Thyroid gland (tissue), 4 donors: ENCODE measurements at regions not wholly inside any gene's neighbourhood (a gene's known extent, or its start where the extent isn't known, plus 50 kb on each side); places are given as distances from the start of the nearest gene placed in this dataset.

Source experiments
- DNase-seq, 2 donors: peaks; one replicate each; pipeline ENCODE4 v3.0.0-alpha.2; 2019
- H3K27ac ChIP-seq, 3 donors: fragments of 200-600 bp; sonication (generic); 1 replicate in 2 of 3; 2 replicates in 1 of 3; pipeline ENCODE4 v1.5.1; 2016 to 2019; ENCODE audit warnings: mild to moderate bottlenecking in 1 of 3, moderate library complexity in 1 of 3
- H3K27me3 ChIP-seq: fragments of 200-600 bp; sonication (generic); one replicate; pipeline ENCODE4 v1.5.1; 2019
- H3K36me3 ChIP-seq, 2 donors: fragments of 200-600 bp; sonication (generic); one replicate each; pipeline ENCODE4 v1.5.1; 2016 to 2019
- H3K4me1 ChIP-seq, 2 donors: fragments of 200-600 bp; sonication (generic); one replicate each; pipeline ENCODE4 v1.5.1; 2017 to 2019
- H3K4me3 ChIP-seq, 3 donors: fragments of 200-600 bp; sonication (generic); replicated peaks in 1 of 3; 1 replicate in 2 of 3; 2 replicates in 1 of 3; pipeline ENCODE4 v1.5.1; 2016; ENCODE audit warnings: mild to moderate bottlenecking in 1 of 3
- H3K9me3 ChIP-seq: fragments of 200-600 bp; sonication (generic); one replicate; pipeline ENCODE4 v1.5.1; 2017
- POLR2A ChIP-seq, 2 donors: fragments of 450-650 bp; IDR thresholded peaks; one replicate each; pipeline ENCODE4 v1.6.1; 2017; ENCODE audit warnings: antibody characterized with exemption in 2 of 2, mild to moderate bottlenecking in 2 of 2, moderate library complexity in 1 of 2
- WGBS, 2 donors: methylation state at CpG; one replicate each; pipeline ENCODE4 v1.1.5; 2017; 5-methylcytosine and 5-hydroxymethylcytosine counted together
- intact Hi-C: fragments of 100-400 bp; cut with DNase I; formaldehyde crosslinking; loops from one replicate; pipeline ENCODE4 v1.15.1; 2023
- TF ChIP-seq, protein P1 (sequence below), 6 experiments: fragments of 200-600 bp in 3 of 6; fragments of 450-650 bp in 3 of 6; sonication (generic) in 3 of 6; IDR thresholded peaks; one replicate each; pipeline ENCODE4 v1.5.1; 2016 to 2019; ENCODE audit warnings: antibody characterized with exemption in 6 of 6, mild to moderate bottlenecking in 2 of 6, inconsistent platforms in 1 of 6, moderate library complexity in 1 of 6

DNA sequence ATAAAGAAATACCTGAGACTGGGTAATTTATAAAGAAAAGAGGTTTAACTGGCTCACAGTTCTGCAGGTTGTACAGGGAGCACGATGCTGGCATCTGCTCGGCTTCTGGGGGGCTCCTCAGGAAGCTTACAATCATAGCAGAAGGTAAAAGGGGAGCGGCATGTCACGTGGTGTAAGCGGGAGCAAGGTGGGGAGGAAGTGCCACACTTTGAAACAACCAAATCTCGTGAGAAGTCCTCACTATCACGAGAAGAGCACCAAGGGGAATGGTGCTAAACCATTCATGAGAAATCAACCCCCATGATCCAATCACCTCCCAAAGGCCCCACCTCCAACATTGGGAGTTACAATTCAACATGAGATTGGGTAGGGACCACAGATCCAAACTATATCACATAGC lies 67.7 kb downstream of the AKR1B1 start:
- H3K4me1 ChIP-seq: no peaks in the 10 kb centered on the region
- H3K4me3 ChIP-seq: no peak overlapping the region
- intact Hi-C loops: no loop called here
- H3K36me3 ChIP-seq: no peaks in the 10 kb centered on the region
- DNase-seq: no peak
- no peaks in the 10 kb centered on the region for H3K27me3 ChIP-seq
- TF ChIP-seq, protein P1, sequence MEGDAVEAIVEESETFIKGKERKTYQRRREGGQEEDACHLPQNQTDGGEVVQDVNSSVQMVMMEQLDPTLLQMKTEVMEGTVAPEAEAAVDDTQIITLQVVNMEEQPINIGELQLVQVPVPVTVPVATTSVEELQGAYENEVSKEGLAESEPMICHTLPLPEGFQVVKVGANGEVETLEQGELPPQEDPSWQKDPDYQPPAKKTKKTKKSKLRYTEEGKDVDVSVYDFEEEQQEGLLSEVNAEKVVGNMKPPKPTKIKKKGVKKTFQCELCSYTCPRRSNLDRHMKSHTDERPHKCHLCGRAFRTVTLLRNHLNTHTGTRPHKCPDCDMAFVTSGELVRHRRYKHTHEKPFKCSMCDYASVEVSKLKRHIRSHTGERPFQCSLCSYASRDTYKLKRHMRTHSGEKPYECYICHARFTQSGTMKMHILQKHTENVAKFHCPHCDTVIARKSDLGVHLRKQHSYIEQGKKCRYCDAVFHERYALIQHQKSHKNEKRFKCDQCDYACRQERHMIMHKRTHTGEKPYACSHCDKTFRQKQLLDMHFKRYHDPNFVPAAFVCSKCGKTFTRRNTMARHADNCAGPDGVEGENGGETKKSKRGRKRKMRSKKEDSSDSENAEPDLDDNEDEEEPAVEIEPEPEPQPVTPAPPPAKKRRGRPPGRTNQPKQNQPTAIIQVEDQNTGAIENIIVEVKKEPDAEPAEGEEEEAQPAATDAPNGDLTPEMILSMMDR (IDR thresholded peaks at IDR 0.05): no peak
- TF ChIP-seq POLR2A (IDR thresholded peaks at IDR 0.05): no peak
- no peaks in the 10 kb centered on the region for H3K9me3 ChIP-seq
- 87 to 89% methylated on average over 7 of the region's 7 CpGs for WGBS, 2 donors
- H3K27ac ChIP-seq: no peak overlapping the region

DNA sequence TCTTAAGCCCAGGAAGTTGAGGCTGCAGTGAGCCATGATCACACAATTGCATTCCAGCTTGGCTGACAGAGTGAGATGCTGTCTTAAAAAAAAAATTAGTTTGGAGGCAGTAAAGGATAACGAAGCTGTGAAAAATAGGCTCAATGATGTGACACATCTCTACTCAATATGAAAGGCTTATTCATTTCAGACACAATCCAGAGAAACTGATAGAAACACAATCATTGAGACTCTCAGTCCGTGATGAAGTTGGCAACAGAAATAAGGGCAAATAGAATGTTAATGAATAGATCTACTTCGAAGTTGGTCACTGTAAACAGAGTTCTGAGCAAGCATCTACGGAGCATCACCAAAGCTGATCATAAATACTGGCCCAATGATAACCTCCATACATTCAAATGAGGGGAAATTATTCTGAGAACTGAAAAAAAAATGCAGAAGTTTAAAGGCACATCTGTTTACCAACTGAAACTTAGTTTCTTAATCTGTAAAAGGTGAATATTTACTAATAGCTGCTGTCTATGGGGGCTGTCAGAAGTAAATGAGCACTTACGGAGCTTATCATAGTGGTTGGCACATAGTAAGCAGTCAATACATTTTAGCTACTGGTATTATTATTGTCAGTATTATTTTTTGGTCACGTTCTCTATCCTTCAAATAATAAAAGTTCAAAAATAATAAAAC lies 70.4 kb downstream of the AKR1B1 start:
- Histone ChIP-seq H3K9me3 (no peaks in the 10 kb centered on the region), H3K4me3 (no peak overlapping the region), H3K4me1 (no peaks in the 10 kb centered on the region), H3K27me3 (no peaks in the 10 kb centered on the region), H3K36me3 (no peaks in the 10 kb centered on the region), H3K27ac (no peak overlapping the region)
- no peak for DNase-seq
- intact Hi-C loops: no loop called here
- TF ChIP-seq POLR2A (IDR thresholded peaks at IDR 0.05): no peak
- TF ChIP-seq, protein P1 (IDR thresholded peaks at IDR 0.05): no peak
- 79 to 82% methylated on average over 6 of the region's 6 CpGs for WGBS, 2 donors

DNA sequence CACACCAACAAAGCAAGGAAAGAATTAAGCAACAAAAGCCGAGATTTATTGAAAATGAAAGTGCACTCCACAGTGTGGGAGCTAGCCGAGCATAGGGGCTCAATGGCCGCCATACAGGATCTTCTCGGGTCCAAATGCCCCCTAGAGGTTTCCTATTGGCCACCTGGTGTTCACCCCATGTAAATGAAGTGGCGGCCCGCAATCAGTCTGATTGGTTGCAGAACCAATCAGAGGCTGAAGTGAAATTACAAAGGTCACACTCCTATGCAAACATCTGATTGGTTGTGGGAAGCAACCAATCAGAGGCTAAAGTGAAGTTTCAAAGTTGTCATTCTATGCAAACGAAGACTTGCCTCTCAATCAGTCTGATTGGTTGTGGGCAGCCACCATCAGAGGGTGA lies 61.8 kb upstream of the SLC35B4 start:
- no peak for DNase-seq
- no peak overlapping the region for H3K27ac ChIP-seq
- no peak overlapping the region for H3K4me3 ChIP-seq
- 91 to 93% methylated on average over 7 of the region's 7 CpGs for WGBS, 2 donors
- H3K4me1 ChIP-seq: no peaks in the 10 kb centered on the region
- intact Hi-C loops: no loop called here
- no peaks in the 10 kb centered on the region for H3K36me3 ChIP-seq
- no peaks in the 10 kb centered on the region for H3K27me3 ChIP-seq
- no peak for TF ChIP-seq POLR2A (IDR thresholded peaks at IDR 0.05)
- TF ChIP-seq, protein P1 (IDR thresholded peaks at IDR 0.05): no peak
- H3K9me3 ChIP-seq: no peaks in the 10 kb centered on the region

DNA sequence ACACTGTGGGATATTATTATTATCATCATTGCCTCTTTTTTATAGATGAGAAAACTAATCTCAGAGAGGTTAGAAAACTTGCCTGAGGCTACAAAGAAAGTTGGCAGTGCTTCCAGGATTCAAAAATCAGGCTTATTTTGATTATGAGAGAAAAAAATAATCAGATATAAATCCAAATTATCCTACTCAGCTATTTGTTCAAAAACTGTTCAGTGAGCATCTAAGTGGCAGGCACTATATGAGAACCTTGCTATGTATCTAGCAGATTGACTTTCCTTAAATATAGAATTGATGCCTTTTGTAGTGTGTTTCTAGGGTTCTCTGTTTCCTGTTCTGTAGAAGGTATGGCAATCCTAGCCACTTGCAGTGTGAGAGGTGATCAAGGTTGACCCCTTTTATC lies 60.0 kb upstream of the SLC35B4 start:
- Histone ChIP-seq H3K4me1 (no peaks in the 10 kb centered on the region), H3K27me3 (no peaks in the 10 kb centered on the region), H3K4me3 (no peak overlapping the region), H3K36me3 (no peaks in the 10 kb centered on the region), H3K9me3 (no peaks in the 10 kb centered on the region), H3K27ac (no peak overlapping the region)
- DNase-seq: no peak
- TF ChIP-seq POLR2A (IDR thresholded peaks at IDR 0.05): no peak
- TF ChIP-seq, protein P1 (IDR thresholded peaks at IDR 0.05): no peak
- intact Hi-C loops: no loop called here

DNA sequence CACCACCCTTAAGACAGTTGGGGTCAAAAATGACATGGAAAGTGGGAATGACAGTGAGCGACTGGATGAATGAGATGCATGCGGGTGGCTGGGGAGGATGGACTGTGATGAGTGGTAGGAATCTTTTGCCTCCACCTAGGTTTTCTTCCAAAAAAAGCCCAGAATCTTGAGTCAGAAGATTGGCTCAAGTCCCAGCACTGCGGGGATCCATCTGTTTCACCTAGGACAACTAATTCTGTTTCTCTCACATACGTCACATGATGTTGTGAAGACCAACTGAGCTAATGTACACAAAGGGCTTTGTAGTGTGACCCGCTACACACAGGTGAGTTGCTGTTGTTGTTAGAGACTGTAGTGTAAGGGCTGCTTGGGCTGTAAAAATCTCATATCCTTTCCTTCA lies 58.5 kb upstream of the SLC35B4 start:
- H3K27ac ChIP-seq: no peak overlapping the region
- H3K27me3 ChIP-seq: no peaks in the 10 kb centered on the region
- WGBS, 2 donors: 58% methylated on average over 5 of the region's 5 CpGs
- TF ChIP-seq, protein P1 (IDR thresholded peaks at IDR 0.05): no peak
- no peak for TF ChIP-seq POLR2A (IDR thresholded peaks at IDR 0.05)
- no peak overlapping the region for H3K4me3 ChIP-seq
- DNase-seq: peak; percentile 14 to 16
- no peaks in the 10 kb centered on the region for H3K36me3 ChIP-seq
- H3K9me3 ChIP-seq: no peaks in the 10 kb centered on the region
- intact Hi-C loops: no loop called here
- no peaks in the 10 kb centered on the region for H3K4me1 ChIP-seq
